GM23338 (cell line): ENCODE measurements at regions not wholly inside any gene's neighbourhood (a gene's known extent, or its start where the extent isn't known, plus 50 kb on each side); places are given as distances from the start of the nearest gene placed in this dataset.

Experiments
- ATAC-seq: fragments of 200-7000 bp; cut with Tn5 transposase; 3 replicates; pipeline ENCODE4 v1.9.1; 2020
- DNase-seq: peaks from one replicate; pipeline ENCODE4 v3.0.0-alpha.2; 2015; ENCODE audit warnings: low spot score
- H2AFZ ChIP-seq: fragments of 200-600 bp; sonication (generic); 2 replicates; pipeline ENCODE4 v1.8.0; 2016; ENCODE audit warnings: antibody characterized with exemption, mild to moderate bottlenecking, moderate library complexity
- H3F3A ChIP-seq: fragments of 200-600 bp; sonication (generic); replicated peaks from 2 replicates; pipeline ENCODE4 v1.8.0; 2017; ENCODE audit warnings: antibody characterized with exemption, mixed run types, low read depth
- H3K27ac ChIP-seq: fragments of 200-600 bp; sonication (generic); 2 replicates; pipeline ENCODE4 v1.6.1; 2016; ENCODE audit warnings: low read depth
- H3K27me3 ChIP-seq: fragments of 200-600 bp; sonication (generic); 2 replicates; pipeline ENCODE4 v1.8.0; 2016; ENCODE audit warnings: mild to moderate bottlenecking, mixed run types, moderate library complexity; ENCODE audit not compliant: insufficient read depth
- H3K36me3 ChIP-seq: fragments of 200-600 bp; sonication (generic); 2 replicates; pipeline ENCODE4 v1.8.0; 2016; ENCODE audit warnings: mild to moderate bottlenecking; ENCODE audit not compliant: insufficient read depth
- H3K4me1 ChIP-seq: fragments of 200-600 bp; sonication (generic); 2 replicates; pipeline ENCODE4 v1.8.0; 2016; ENCODE audit warnings: mild to moderate bottlenecking, moderate library complexity; ENCODE audit not compliant: insufficient read depth
- H3K4me2 ChIP-seq: fragments of 200-600 bp; sonication (generic); 2 replicates; pipeline ENCODE4 v1.7.1; 2017; ENCODE audit warnings: mixed run types
- H3K4me3 ChIP-seq: fragments of 200-600 bp; sonication (generic); 2 replicates; pipeline ENCODE4 v1.6.1; 2016; ENCODE audit warnings: mixed run types
- H3K79me2 ChIP-seq: fragments of 200-600 bp; sonication (generic); replicated peaks from 2 replicates; pipeline ENCODE4 v1.8.0; 2017; ENCODE audit warnings: mild to moderate bottlenecking; ENCODE audit not compliant: insufficient read depth
- H3K9me2 ChIP-seq: fragments of 200-600 bp; sonication (generic); 2 replicates; pipeline ENCODE4 v1.8.0; 2017; ENCODE audit not compliant: insufficient read depth
- H4K20me1 ChIP-seq: fragments of 200-600 bp; sonication (generic); replicated peaks from 2 replicates; pipeline ENCODE4 v1.8.0; 2017; ENCODE audit warnings: mild to moderate bottlenecking; ENCODE audit not compliant: insufficient read depth
- H3K27ac Mint-ChIP-seq: 2 replicates; pipeline ENCODE4 v1.8.0; 2020; ENCODE audit warnings: inconsistent platforms, mild to moderate bottlenecking, moderate library complexity, mixed read lengths
- H3K27me3 Mint-ChIP-seq: 3 replicates; pipeline ENCODE4 v1.8.0; 2022; ENCODE audit warnings: low read depth, mild to moderate bottlenecking, moderate library complexity, mixed read lengths, inconsistent platforms; ENCODE audit not compliant: insufficient read depth, poor library complexity
- H3K36me3 Mint-ChIP-seq: 3 replicates; pipeline ENCODE4 v1.8.0; 2021; ENCODE audit warnings: low read depth, mild to moderate bottlenecking, inconsistent platforms, moderate library complexity, mixed read lengths
- H3K4me1 Mint-ChIP-seq: 3 replicates; pipeline ENCODE4 v1.8.0; 2020; ENCODE audit warnings: mild to moderate bottlenecking, inconsistent platforms, mixed read lengths
- H3K4me3 Mint-ChIP-seq: 3 replicates; pipeline ENCODE4 v1.8.0; 2021; ENCODE audit warnings: moderate library complexity, mild to moderate bottlenecking, inconsistent platforms, mixed read lengths
- H3K9me3 Mint-ChIP-seq: 3 replicates; pipeline ENCODE4 v1.8.0; 2020; ENCODE audit warnings: moderate library complexity, mild to moderate bottlenecking, inconsistent platforms, mixed read lengths
- CREB1 ChIP-seq: fragments of 250-450 bp; sonication (Bioruptor Pico); IDR thresholded peaks from 2 replicates; pipeline ENCODE4 v1.5.0; 2020; ENCODE audit warnings: low read depth, mild to moderate bottlenecking, moderate library complexity
- CTCF ChIP-seq, 2 experiments: fragments of 200-600 bp in 1 of 2; sonication (generic) in 1 of 2; conservative IDR thresholded peaks; 2 replicates each; pipeline versions ENCODE4 v1.5.1 to v1.6.1; 2016 to 2017; ENCODE audit warnings: antibody characterized with exemption in 2 of 2, low read depth in 2 of 2, mild to moderate bottlenecking in 2 of 2, moderate library complexity in 1 of 2
- ETS1 ChIP-seq: IDR thresholded peaks from 2 replicates; pipeline ENCODE4 v1.6.1; 2016; ENCODE audit warnings: antibody characterized with exemption
- EZH2 ChIP-seq: fragments of 200-600 bp; sonication (generic); IDR thresholded peaks from one replicate; pipeline ENCODE4 v1.8.0; 2017; ENCODE audit warnings: antibody characterized with exemption, mild to moderate bottlenecking, low read depth; ENCODE audit not compliant: unreplicated experiment
- EZH2phosphoT487 ChIP-seq: fragments of 200-600 bp; sonication (generic); IDR thresholded peaks from one replicate; pipeline ENCODE4 v1.8.1; 2018; ENCODE audit warnings: antibody characterized with exemption; ENCODE audit not compliant: unreplicated experiment
- JUNB ChIP-seq: IDR thresholded peaks from one replicate; pipeline ENCODE4 v1.6.1; 2016; ENCODE audit warnings: antibody characterized with exemption; ENCODE audit not compliant: unreplicated experiment
- NANOG ChIP-seq: IDR thresholded peaks from 2 replicates; pipeline ENCODE4 v1.6.1; 2016; ENCODE audit warnings: antibody characterized with exemption, borderline replicate concordance
- POLR2AphosphoS5 ChIP-seq: IDR thresholded peaks from 2 replicates; pipeline ENCODE4 v1.6.1; 2016; ENCODE audit warnings: antibody characterized with exemption, low read depth
- REST ChIP-seq: IDR thresholded peaks from one replicate; pipeline ENCODE4 v1.6.1; 2018; ENCODE audit warnings: antibody characterized with exemption; ENCODE audit not compliant: unreplicated experiment
- STAT1 ChIP-seq: IDR thresholded peaks from one replicate; pipeline ENCODE4 v1.6.1; 2016; ENCODE audit warnings: antibody characterized with exemption; ENCODE audit not compliant: unreplicated experiment
- ZNF114 ChIP-seq: fragments of 250-450 bp; sonication (Bioruptor Pico); IDR thresholded peaks from 2 replicates; pipeline ENCODE4 v1.5.0; 2020; ENCODE audit warnings: mild to moderate bottlenecking, moderate library complexity
- ZNF331 ChIP-seq: fragments of 250-450 bp; sonication (Bioruptor Pico); IDR thresholded peaks from 2 replicates; pipeline ENCODE4 v1.5.0; 2020; ENCODE audit warnings: low read depth, mild to moderate bottlenecking, moderate library complexity
- ZNF462 ChIP-seq: fragments of 250-450 bp; sonication (Bioruptor Pico); IDR thresholded peaks from 2 replicates; pipeline ENCODE4 v1.5.0; 2020; ENCODE audit warnings: mild to moderate bottlenecking, moderate library complexity

- no peak for TF ChIP-seq ETS1
- TF ChIP-seq STAT1 = no peak
- TF ChIP-seq EZH2 = no peak
- no peak for TF ChIP-seq CTCF (conservative IDR thresholded peaks at IDR 0.05; ENCODE audit: low read depth in 2 of 2)
- no peak for TF ChIP-seq POLR2AphosphoS5
- TF ChIP-seq EZH2phosphoT487 = no peak
- no peak for TF ChIP-seq NANOG
- TF ChIP-seq REST = no peak
- TF ChIP-seq ZNF114 = no peak
- no peak for TF ChIP-seq ZNF331 (CRISPR knock-in tag)
- TF ChIP-seq CREB1 (CRISPR knock-in tag) = no peak
- TF ChIP-seq ZNF462 (CRISPR knock-in tag) = no peak
- TF ChIP-seq JUNB = no peak
- no peaks in the 10 kb centered on the region for H3K4me1 Mint-ChIP-seq
- H2AFZ ChIP-seq = no peak overlapping the region
- H3F3A ChIP-seq = no peaks in the 10 kb centered on the region
- no peak for ATAC-seq
- H3K9me3 Mint-ChIP-seq = peaks cover 5% of the 10 kb centered on the region; the same call in 2 of the 3 replicates
- peaks cover 3% of the 10 kb centered on the region for H3K27me3 Mint-ChIP-seq
- H3K27me3 ChIP-seq = no peaks in the 10 kb centered on the region
- H3K27ac ChIP-seq = no peak overlapping the region
- H3K9me2 ChIP-seq = no peaks in the 10 kb centered on the region
- H3K36me3 Mint-ChIP-seq = peaks cover 3% of the 10 kb centered on the region; the same call in 1 of the 3 replicates
- no peak overlapping the region for H3K4me3 Mint-ChIP-seq
- no peaks in the 10 kb centered on the region for H3K4me1 ChIP-seq
- no peak for DNase-seq
- no peaks in the 10 kb centered on the region for H4K20me1 ChIP-seq
- no peaks in the 10 kb centered on the region for H3K79me2 ChIP-seq
- H3K4me2 ChIP-seq = no peak overlapping the region
- H3K4me3 ChIP-seq = no peak overlapping the region
- no peak overlapping the region for H3K27ac Mint-ChIP-seq
- H3K36me3 ChIP-seq = no peaks in the 10 kb centered on the region
These were observed 461.7 kb downstream of the GXYLT1 start for GRCh38 chr12:41683023-41683422.
